Activated CD4-positive, alpha-beta T cell treated with anti-CD3 and anti-CD28 coated beads, Interleukin-2, Interleukin-4, amounts not matched to agents 100 ng/mL and 50 ng/mL, durations not matched to agents 16 hours and 8 hours (primary cell): ENCODE measurements at regions not wholly inside any gene's neighbourhood (a gene's known extent, or its start where the extent isn't known, plus 50 kb on each side); places are given as distances from the start of the nearest gene placed in this dataset.
A peak's percentile ranks its signal among the peaks of the same experiment; 100 is the strongest.
"Not testable (repeated sequence)": the region's sequence is repeated elsewhere in the genome, so short reads cannot be mapped to it uniquely, and the experiment has no call there.

ENCODE experiments used
- DNase-seq: peaks from one replicate; pipeline ENCODE4 v3.0.0-alpha.2; 2020; ENCODE audit warnings: low spot score

DNA sequence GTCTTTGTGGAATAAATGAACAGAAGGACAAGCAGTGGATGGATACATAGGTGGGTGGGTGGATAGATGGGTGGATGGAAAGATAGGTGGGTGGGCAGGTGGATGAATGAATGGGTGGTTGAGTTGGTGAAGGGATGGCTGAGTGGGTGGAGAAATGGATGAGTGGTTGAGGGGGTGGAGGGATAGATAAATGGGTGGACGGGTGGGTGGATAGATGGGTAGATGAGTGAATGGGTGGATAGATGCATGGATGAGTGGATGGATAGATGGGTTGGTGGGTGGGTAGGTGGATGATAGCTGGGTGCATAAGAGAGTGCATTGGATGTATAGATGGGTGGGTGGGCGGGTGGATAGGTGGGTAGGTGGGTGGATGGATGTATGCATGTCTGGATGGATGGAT is 63.5 kb downstream of the UNC93B1 start:
- not testable (repeated sequence) for DNase-seq

DNA sequence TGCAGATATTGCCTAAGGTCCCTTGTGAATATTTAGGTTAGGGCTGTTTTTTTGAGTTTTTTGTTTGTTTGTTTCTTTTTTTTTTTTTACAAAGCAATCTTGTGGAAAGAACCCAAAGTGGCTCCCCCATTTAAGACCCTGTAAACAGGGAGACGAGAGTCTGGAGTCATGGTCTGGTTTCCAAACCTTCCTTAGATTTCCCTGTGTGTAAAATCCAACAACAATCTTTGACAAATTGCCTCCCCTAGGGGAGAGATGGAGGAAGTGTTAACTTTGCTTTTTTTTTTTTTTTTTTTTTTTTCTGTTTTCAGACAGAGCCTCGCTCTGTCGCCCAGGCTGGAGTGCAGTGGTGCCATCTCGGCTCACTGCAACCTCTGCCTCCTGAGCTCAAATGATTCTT is 64.9 kb downstream of the UNC93B1 start:
- DNase-seq, result not testable (repeated sequence)

DNA sequence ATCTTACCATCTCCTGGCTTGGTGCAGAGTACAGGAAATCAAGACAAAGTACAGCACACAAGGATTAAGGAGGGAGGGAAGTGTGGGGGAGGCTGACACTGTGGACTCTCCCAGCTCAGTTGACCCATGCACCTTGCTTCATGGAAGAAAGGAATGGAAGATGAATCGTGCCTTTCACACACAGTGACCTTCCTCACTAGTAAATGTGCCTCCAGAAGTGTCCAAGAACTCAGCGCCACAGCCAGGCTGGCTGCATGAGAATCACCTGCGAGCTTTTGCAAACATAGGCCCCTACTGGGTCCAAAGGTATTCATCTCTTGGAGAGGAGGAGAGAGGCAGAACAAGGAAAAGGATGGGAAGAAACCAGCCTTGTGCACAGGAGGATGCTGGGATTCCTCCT is 65.5 kb downstream of the UNC93B1 start:
- not testable (repeated sequence) for DNase-seq

DNA sequence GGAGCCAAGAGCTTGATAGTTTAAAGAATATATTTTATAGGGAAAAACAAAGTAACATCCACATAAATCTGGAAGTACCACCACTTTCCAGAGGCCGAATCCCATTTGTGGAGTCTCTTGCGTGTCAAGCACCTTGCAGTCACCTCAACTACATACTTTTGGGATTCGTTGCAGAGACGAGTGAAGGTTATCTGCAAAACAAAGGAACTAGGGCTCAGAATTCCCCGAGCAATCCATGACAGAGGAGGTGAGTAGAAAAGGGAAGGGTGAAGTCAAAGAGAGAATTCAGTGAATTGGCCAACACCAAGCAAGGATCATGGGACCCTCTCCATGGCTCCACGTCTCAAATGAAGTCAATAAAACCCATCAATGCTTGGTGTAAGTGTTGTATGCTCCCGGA is 80.3 kb downstream of the UNC93B1 start:
- not testable (repeated sequence) for DNase-seq

DNA sequence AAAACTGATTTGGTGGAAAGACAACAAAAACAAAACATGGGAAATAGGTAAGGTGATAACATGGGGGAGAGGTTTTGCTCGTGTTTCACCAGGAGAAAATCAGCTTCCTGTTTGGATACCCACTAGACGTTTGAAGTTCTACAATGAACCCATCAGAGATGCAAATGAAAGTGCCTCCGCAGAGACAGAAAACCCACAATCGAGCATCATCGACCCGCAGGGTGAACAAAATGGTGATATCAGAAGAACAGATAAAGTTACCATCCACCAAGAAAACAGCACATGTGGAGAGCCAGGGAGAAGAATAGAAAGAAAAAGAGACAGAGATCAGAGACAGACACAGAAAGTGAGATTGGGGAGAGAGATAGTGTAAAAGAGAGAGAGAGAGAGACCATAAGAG is 83.4 kb downstream of the UNC93B1 start:
- DNase-seq, result peak; percentile 25

DNA sequence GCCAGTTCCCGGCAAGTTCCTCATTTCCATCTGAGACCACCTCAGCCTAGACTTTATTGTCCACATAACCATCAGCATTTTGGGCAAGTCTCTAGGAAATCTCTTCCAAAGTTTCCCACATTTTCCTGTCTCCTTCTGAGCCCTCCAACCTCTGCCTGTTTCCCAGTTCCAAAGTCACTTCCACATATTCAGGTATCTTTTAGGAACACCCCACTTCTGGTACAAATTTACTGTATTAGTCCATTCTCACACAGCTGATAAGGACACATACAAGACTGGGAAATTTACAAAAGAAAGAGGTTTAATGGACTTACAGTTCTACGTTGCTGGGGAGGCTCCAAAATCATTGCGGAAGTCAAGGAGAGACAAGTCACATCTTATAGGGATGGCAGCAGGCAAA is 91.7 kb downstream of the UNC93B1 start:
- DNase-seq, result not testable (repeated sequence)

DNA sequence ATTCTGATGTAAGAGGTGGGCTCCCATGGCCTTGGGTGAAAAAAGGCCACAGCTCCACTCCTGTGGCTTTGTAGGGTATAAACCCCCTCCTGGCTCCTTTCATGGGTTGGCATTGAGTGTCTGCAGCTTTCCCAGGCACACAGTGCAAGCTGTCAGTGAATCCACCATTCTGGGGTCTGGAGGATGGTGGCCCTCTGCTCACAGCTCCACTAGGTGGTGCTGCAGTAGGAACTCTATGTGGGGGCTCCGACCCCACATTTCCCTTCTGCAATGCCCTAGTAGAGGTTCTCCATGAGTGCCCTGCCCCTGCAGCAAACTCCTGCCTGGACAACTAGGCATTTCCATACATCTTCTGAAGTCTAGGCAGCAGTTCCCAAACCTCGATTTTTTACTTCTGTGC is 92.7 kb downstream of the UNC93B1 start:
- not testable (repeated sequence) for DNase-seq

DNA sequence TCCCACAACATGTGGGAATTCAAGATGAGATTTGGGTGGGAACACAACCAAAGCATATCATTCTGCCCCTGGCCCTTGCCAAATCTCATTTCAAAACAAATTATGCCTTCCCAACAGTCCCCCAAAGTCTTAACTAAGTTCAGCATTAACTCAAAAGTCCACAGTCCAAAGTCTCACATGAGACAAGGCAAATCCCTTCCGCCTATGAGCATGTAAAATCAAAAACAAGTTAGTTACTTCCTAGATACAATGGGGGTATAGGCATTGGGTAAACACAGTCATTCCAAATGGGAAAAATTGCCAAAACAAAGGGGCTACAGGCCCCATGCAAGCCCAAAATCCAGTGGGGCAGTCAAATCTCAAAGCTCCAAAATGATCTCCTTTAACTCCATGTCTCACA is 93.1 kb downstream of the UNC93B1 start:
- not testable (repeated sequence) for DNase-seq

DNA sequence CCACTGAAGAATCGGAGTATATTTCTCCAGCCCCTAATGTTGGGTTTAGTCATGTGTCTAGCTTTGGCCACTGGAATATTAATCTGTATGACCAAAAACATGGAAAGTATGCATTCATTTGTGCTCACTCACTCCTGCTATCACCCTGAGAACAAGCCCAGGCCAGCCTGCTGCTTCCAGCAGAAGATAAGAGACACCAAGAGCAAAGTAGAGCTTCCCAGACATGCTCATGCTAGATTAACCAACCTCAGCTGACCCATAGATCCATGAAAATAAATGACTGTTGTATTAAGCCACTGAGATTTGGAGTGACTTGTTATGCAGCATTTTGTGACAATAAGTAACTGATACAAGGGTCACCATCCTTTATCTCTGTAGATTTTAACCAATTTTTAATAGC is 96.9 kb downstream of the UNC93B1 start:
- DNase-seq, result not testable (repeated sequence)

DNA sequence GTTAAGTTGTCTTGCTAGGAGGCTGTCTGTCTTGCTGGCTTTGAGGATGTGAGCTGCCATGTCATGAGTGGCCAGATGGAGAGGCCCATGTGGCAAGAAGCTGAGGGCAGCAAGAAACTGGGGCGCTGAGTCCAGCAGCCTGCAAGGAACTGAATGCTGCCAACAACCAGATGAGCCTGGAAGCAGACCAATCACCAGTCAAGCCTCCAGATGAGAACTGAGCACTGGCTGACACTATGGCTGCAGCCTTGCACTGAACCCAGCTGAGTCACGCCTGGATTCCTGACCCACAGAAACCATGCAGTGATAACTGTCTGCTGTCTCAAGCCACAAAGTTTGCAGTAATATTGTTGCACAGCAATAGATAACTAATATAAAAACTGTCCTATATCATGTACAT is 104.4 kb downstream of the UNC93B1 start:
- peak; percentile 20 for DNase-seq

DNA sequence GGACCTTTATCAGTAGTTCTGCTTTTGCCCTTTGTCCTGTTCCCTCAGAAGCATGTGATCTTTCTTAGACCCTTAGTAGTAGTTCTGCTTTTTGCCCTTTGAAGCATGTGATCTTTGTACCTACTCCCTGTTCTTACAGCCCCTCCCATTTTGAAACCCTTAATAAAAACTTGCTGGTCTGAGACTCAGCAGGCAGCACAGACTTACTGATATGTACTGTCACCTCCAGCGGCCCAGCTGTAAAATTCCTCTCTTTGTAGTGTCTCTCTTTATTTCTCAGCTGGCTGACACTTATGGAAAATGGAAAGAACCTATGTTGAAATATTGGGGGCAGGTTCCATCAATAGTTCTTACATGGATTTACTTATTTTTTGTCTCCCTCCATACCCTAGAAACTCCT is 110.4 kb downstream of the UNC93B1 start:
- not testable (repeated sequence) for DNase-seq

DNA sequence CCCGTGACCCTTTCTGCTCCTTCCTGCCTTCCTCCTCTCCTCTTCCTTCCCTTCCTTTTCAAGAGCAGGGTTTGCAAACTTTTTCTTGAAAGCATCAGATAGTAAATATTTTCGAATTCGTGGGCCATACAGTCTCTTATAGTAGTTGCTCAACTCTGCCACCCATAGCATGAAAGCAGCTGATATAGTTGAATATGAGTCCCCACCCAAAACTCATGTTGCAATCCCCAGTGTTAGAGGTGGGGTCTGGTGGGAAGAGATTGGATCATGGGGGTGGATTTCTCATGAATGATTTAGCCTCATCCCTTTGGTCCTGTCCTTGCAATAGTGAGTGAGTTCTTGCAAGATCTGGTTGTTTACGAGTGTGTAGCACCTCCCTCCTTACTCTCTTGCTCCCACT is 114.3 kb downstream of the UNC93B1 start:
- DNase-seq, result not testable (repeated sequence)

DNA sequence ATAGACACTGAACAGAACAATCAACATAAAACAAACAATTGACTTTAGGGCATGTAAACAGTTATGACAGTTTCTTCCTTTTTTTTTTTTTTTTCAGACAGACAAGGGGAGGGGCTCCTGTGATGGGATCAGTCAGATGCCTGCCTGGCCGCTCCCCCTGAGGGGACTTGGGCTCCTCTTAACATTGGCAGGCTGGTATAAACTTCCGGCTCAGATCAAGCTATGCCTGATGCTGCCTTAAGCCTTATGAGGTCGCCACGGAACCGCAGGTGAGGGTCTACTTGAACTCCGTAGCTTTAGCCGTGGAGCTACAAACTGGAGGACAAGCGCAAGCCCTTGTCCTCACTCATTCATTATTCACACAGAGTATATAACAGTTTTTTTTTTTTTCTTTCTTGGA is 115.8 kb downstream of the UNC93B1 start:
- not testable (repeated sequence) for DNase-seq

DNA sequence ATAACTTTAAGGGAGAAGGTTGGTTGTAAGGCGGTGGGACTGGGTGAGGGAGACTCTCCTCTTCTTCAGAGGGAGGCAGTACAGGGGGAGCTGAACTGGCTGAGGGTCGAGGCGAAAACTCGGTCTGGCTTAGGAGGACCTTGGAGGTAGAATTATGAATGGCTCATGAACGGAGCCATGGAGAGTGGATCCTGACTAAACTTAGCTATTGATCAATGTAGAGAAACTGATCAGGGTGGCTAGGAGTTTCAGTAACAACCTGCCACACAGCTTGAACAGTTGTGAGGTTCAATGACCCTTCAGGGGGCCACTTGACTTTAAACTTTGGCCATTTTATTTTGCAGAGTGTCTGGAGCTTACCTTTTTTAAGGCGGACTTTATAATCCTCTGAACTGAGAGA is 117.2 kb downstream of the UNC93B1 start:
- DNase-seq, result not testable (repeated sequence)

DNA sequence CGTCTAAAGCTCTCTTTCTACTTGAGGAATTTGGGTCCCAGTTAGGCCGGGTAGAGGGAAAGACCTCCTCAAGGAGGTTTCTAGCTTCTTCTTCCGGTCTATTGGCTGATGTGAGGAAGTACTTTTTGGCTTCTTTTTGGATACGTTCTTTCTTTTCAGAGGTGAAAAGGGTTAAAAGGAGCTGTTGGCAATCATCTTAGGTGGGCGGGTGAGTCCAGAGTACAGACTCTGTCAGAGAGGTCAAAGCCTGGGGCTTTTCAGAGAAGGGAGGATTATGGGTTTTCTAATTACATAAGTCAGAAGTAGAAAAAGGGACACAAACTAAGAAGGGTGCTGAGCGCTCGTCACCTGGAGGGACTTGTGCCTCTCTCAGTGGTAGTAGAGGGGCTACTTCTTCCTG is 117.7 kb downstream of the UNC93B1 start:
- not testable (repeated sequence) for DNase-seq

DNA sequence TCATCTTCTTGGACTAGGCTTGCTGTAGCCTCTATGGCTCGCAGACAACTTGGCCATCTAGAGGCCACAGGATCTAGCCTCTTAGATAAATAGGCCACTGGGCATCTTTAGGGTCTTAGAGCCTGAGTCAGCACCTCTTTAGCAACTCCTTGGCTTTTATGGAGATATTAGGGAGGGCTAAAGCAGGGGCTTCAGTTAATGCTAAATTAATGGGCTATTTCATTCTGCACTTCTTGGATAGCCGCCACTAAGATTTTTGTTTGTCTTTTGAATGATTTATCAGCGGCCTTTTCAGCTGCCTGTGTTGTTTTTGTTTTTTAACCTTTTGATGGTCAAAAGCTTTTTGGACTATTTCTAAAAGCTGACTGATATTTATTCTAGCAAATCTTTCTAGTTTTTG is 118.3 kb downstream of the UNC93B1 start:
- not testable (repeated sequence) for DNase-seq

DNA sequence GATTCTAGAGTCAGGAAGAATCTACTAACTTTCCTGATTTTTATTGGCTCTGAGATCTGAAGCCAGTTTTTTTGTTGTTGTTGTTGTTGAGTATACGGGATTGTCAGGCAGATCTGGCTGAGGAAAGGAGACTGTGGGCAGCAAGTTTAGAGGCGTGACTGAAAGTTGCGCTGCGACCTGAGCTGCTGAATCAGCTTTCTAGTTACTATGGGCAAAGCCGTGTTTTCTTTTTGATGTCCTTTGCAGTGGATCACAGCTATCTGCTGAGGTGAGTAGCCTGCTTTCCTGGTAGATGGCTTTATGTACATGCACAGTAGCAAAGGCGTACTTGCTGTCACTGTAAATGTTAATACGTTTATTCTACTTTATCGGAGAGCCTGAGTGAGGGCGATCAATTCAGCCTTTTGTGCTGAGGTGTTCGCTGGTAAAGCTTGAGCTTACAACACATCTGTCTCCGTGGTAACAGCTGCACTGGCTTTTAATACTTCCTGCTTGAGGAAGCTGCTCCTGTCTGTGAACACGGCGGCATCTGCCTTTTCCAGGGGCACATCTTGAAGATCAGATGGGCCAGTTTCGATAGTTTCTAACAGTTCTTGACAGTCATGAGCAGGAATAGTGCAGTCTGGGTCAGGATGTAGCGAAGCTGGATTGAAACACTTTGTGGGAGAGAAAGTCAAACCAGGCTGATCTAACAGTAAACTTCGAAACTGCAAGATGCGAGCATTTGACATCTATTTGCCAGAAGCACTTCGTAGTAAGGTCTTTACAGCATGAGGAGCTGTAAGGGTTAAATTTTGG is 118.9 kb downstream of the UNC93B1 start:
- DNase-seq, result peak; percentile 57

DNA sequence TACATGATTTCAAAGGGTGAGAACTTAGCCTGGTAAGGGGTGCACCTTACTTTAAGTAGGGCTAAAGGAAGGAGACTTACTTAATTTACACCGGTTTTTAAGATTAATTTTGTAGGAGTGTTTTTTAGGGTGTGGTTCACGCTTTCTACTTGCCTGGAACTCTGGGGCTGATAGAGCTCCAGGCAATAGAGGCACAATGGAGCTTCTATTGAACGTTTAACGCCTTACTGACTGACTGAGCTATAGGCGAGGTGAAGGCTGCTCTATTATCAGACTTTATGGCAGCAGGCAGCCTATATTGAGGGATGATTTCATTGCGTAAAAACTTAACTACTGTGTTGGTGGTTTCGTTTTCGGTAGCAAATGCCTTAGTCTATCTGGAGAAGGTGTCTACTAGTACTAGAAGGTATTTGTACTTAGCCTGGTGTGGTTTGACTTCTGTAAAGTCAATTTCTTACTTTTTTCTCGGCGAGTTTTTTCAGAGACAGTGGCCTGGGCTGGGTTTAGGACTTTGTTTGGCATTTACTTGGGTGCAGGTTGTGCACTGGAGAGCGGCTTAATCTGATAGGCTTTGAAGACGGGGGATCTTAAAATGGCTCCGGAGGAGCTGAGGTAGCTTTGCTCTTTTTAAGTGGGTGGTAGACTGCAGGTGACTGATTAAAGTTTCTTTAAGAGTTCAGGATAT is 119.7 kb downstream of the UNC93B1 start:
- DNase-seq, result peak; percentile 36

DNA sequence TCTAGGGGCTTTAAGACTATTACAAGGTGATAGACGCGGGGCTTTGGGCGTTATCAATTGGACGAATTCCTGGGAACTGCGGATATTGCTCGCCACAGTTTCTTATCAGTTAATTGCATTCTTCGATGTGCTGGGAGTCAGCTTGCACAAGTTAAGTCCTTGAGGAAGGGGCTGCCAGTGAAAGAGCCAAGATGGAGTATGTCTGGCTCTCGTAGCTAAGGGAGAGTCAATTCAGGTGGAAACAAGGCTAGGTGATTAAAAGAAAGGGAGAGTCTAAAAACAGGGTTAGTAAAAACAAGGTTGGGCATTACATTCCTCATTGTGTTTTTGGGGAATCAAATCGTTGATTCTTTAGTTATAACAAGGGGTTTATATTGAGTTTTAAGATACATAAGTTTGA is 121.6 kb downstream of the UNC93B1 start:
- DNase-seq, result not testable (repeated sequence)

DNA sequence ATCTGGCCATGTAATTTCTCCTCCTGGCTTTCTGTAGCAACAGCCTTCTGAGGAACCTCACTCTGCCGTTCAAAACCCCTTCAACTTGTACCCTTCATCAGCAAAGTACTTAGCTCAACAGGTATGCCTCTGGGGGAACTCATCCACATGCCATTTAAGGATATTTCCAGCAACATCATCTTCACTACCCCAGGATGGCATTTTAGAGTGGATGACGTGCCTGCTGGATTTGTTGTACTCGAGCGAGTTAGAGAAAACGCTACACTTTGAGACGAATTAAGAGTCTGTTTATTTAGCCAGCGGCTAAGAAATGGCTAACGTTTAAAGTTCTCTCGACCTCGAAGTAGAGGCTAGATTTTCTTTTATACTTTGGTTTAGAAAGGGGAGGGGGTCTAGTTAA is 122.1 kb downstream of the UNC93B1 start:
- not testable (repeated sequence) for DNase-seq

DNA sequence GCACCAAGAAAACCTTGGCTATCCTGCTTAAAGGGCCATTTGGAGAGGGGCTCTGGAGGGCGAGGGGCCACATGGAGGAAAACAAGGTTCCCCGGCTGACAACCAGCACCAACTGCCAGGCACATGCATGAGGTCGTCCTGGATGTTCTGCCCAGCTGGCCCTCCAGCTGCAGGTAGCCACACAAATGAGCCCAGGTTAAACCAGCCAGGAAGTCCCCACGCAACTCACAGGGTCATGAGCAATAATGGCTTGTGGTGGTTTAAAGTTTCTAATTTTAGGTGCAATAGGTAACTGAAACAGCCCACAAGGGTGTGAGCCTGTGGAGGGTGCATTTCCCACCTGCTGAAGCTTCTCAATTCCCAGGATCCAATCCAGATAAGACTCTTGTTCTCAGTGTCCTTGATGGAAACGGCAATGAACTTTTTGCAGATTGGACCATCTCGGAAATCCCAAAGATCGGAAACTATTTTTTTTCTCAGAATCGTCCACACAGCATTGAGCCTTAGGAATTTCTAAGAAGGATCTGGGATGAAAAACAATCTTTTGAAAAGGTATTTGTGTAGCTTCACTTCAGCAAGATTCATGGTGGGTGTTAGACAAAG is 123.2 kb downstream of the UNC93B1 start:
- not testable (repeated sequence) for DNase-seq

DNA sequence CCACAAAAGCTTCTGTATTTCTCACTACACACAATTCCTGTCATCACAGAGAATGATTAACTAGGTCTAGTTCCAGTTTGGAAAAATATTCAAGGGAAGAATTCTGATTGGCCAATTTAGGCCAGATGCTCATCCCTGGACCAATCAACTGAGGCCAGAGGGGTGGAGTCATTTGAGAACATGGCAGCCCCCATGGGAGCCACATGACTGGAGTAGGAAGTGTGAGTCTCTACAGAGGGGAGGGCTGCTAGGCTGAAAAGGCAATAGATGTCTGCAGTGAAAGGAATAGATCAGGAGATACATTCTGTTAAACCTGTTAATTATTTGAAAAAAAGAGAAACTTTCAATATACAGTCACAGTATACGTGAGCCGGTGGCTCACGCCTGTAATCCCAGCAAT is 125.2 kb downstream of the UNC93B1 start:
- not testable (repeated sequence) for DNase-seq

DNA sequence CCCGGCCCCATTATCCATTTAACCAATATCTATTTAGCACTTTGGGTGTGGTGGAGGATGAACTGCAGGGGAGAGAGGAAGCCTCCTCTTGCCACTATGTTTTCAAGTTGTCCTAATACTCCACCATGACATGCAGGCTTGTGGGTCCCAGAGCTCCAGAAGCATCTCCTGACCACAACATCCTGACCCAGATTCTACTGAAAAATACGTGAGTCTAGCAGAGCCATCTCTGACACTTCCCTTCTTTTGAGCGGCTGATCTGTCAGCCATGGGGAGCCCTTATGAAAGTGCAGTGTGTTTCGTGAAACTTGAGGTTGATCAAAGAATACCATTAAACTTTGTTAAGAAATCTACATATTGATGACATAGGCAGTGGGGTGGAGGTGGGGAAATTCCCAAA is 126.6 kb downstream of the UNC93B1 start:
- DNase-seq, result not testable (repeated sequence)
